ENCODE measurements at regions not wholly inside any gene's neighbourhood (a gene's known extent, or its start where the extent isn't known, plus 50 kb on each side); places are given as distances from the start of the nearest gene placed in this dataset.

DNA sequence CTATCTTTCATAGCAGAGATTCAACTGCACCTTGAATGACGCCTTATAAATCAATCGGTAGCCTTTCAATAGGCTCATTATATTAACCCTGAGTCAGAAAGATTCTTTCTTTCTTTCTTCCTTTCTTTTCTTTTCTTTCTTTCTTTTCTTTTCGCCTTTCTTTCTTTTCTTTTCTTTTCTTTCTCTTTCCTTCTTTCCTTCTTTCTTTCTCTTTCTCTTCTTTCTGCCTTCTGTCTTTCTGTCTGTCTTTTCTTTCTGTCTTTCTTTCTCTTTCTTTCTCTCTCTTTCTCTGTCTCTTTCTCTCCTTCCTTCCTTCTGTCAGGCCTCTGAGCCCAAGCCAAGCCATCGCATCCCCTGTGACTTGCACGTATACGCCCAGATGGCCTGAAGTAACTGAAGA is 86.0 kb upstream of the CLINT1 start:
- ChIA-PET POLR2A (no interaction called here), CTCF (ENCODE audit: unreplicated experiment) (no interaction called here)
- intact Hi-C loops (cut with micrococcal nuclease; ENCODE audit: unreplicated experiment), result no loop called here
- TF ChIP-seq EZH2phosphoT487 (IDR thresholded peaks at IDR 0.05; ENCODE audit: borderline replicate concordance, low read depth, low read length), result no peak
- TF ChIP-seq, protein P1, sequence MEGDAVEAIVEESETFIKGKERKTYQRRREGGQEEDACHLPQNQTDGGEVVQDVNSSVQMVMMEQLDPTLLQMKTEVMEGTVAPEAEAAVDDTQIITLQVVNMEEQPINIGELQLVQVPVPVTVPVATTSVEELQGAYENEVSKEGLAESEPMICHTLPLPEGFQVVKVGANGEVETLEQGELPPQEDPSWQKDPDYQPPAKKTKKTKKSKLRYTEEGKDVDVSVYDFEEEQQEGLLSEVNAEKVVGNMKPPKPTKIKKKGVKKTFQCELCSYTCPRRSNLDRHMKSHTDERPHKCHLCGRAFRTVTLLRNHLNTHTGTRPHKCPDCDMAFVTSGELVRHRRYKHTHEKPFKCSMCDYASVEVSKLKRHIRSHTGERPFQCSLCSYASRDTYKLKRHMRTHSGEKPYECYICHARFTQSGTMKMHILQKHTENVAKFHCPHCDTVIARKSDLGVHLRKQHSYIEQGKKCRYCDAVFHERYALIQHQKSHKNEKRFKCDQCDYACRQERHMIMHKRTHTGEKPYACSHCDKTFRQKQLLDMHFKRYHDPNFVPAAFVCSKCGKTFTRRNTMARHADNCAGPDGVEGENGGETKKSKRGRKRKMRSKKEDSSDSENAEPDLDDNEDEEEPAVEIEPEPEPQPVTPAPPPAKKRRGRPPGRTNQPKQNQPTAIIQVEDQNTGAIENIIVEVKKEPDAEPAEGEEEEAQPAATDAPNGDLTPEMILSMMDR (conservative IDR thresholded peaks at IDR 0.05; ENCODE audit: low read length), result no peak
- no TSS peak for BruUV-seq (replicated peaks)
- Histone ChIP-seq H3K79me2 (ENCODE audit: insufficient read depth, low read depth, low read length) (no peaks in the 10 kb centered on the region), H3K27ac (ENCODE audit: low read depth, low read length, poor library complexity, severe bottlenecking) (no peak overlapping the region), H3K9me3 (ENCODE audit: low read length) (no peaks in the 10 kb centered on the region), H3K4me1 (ENCODE audit: insufficient read depth, low read length, poor library complexity, severe bottlenecking) (peaks cover 14% of the 10 kb centered on the region), H4K20me1 (ENCODE audit: insufficient read depth, low read length) (no peaks in the 10 kb centered on the region), H3K4me2 (ENCODE audit: low read length) (no peak overlapping the region), H3K36me3 (ENCODE audit: insufficient read depth, low read length) (no peaks in the 10 kb centered on the region), H3K9me2 (ENCODE audit: insufficient read depth, low read length) (no peaks in the 10 kb centered on the region), H3K4me3 (ENCODE audit: low read depth, low read length, poor library complexity, severe bottlenecking) (no peak overlapping the region), H2AFZ (ENCODE audit: low read length) (no peak overlapping the region)
- no peak for DNase-seq (ENCODE audit: low spot score)

DNA sequence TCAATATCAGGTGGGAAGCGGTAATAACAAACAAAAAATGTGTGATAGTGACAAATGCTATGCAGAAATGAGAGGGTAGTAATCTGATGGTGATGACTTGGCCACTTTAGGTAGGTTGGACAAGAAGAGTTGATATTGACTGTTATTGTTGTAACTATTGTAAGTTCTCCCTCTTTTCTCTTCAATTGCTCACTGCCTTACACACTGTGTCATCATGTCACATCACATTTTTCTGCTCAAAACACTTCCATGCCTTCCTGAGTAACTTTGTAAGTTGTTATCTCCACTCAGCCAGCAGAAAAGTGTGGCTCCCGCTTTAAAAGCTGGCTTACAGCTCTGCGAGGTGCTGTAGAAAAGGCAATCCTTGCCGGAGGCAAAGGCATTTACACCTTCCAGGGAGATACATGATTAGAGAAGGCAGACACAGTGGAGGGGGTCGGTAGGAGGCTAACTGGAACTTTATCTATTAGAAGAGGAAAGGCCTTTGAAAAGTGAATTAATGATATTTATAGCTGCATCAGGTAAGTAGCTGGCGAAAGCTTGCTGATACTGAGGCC is 85.2 kb upstream of the CLINT1 start:
- no TSS peak for BruUV-seq (replicated peaks)
- no peak overlapping the region for H2AFZ ChIP-seq (ENCODE audit: low read length)
- no peak overlapping the region for H3K27ac ChIP-seq (ENCODE audit: low read depth, low read length, poor library complexity, severe bottlenecking)
- no peak overlapping the region for H3K4me2 ChIP-seq (ENCODE audit: low read length)
- no peaks in the 10 kb centered on the region for H3K9me2 ChIP-seq (ENCODE audit: insufficient read depth, low read length)
- H3K4me3 ChIP-seq (ENCODE audit: low read depth, low read length, poor library complexity, severe bottlenecking), result no peak overlapping the region
- no peaks in the 10 kb centered on the region for H3K79me2 ChIP-seq (ENCODE audit: insufficient read depth, low read depth, low read length)
- no peak for DNase-seq (ENCODE audit: low spot score)
- ChIA-PET POLR2A (no interaction called here), CTCF (ENCODE audit: unreplicated experiment) (no interaction called here)
- intact Hi-C loops (cut with micrococcal nuclease; ENCODE audit: unreplicated experiment), result no loop called here
- H3K36me3 ChIP-seq (ENCODE audit: insufficient read depth, low read length), result no peaks in the 10 kb centered on the region
- TF ChIP-seq EZH2phosphoT487 (IDR thresholded peaks at IDR 0.05; ENCODE audit: borderline replicate concordance, low read depth, low read length), result no peak
- TF ChIP-seq, protein P1 (conservative IDR thresholded peaks at IDR 0.05; ENCODE audit: low read length), result no peak
- peaks cover 11% of the 10 kb centered on the region for H3K4me1 ChIP-seq (ENCODE audit: insufficient read depth, low read length, poor library complexity, severe bottlenecking)
- H4K20me1 ChIP-seq (ENCODE audit: insufficient read depth, low read length), result no peaks in the 10 kb centered on the region
- H3K9me3 ChIP-seq (ENCODE audit: low read length), result no peaks in the 10 kb centered on the region

DNA sequence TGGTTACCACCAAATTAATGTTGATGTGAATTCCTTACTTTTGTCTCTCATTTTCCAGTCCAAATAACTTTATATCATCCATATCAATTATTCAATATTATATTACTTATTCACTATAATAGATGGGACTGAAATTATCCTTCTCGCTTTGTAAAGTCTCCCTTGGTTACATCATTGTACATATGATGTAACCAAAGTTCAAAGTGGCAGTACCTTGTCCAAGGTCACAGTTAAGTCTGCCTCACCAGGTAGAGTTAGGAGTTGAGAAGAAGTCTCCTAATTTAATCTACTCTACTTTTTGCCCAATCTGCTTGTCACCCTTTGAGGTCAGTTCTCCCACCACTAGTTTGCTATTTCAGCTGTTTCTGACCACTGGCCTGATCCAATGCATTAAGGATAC is 83.7 kb upstream of the CLINT1 start:
- Histone ChIP-seq H3K9me2 (ENCODE audit: insufficient read depth, low read length) (no peaks in the 10 kb centered on the region), H3K79me2 (ENCODE audit: insufficient read depth, low read depth, low read length) (no peaks in the 10 kb centered on the region), H3K4me3 (ENCODE audit: low read depth, low read length, poor library complexity, severe bottlenecking) (no peak overlapping the region), H2AFZ (ENCODE audit: low read length) (no peak overlapping the region), H3K9me3 (ENCODE audit: low read length) (no peaks in the 10 kb centered on the region), H3K4me1 (ENCODE audit: insufficient read depth, low read length, poor library complexity, severe bottlenecking) (no peaks in the 10 kb centered on the region), H3K27ac (ENCODE audit: low read depth, low read length, poor library complexity, severe bottlenecking) (no peak overlapping the region), H4K20me1 (ENCODE audit: insufficient read depth, low read length) (no peaks in the 10 kb centered on the region), H3K36me3 (ENCODE audit: insufficient read depth, low read length) (no peaks in the 10 kb centered on the region), H3K4me2 (ENCODE audit: low read length) (no peak overlapping the region)
- POLR2A ChIA-PET, result no interaction called here
- BruUV-seq (replicated peaks), result no TSS peak
- TF ChIP-seq EZH2phosphoT487 (IDR thresholded peaks at IDR 0.05; ENCODE audit: borderline replicate concordance, low read depth, low read length), result no peak
- intact Hi-C loops (cut with micrococcal nuclease; ENCODE audit: unreplicated experiment), result no loop called here
- CTCF ChIA-PET (ENCODE audit: unreplicated experiment), result no interaction called here
- no peak for DNase-seq (ENCODE audit: low spot score)
